ENCODE measurements at regions not wholly inside any gene's neighbourhood (a gene's known extent, or its start where the extent isn't known, plus 50 kb on each side); places are given as distances from the start of the nearest gene placed in this dataset.

GRCh38 chrX:6464726-6465125 is 70.2 kb downstream of the VCX3A start:
- Histone ChIP-seq H3K9me3 (replicated peaks; ENCODE audit: control insufficient read depth, insufficient read depth, low read length) (no peaks in the 10 kb centered on the region), H3K4me2 (ENCODE audit: insufficient read depth, low read length) (no peak overlapping the region), H3K4me1 (ENCODE audit: control insufficient read depth, extremely low read depth, insufficient read depth, low read length) (no peaks in the 10 kb centered on the region), H3K4me3 (replicated peaks in 1 of 3; ENCODE audit: insufficient read depth in 1 of 3, low read depth in 1 of 3, low read length in 3 of 3) (no peak overlapping the region), H4K20me1 (replicated peaks; ENCODE audit: control insufficient read depth, extremely low read depth, insufficient read depth, low read length) (no peaks in the 10 kb centered on the region), H3K9me1 (replicated peaks; ENCODE audit: control insufficient read depth, extremely low read depth, insufficient read depth, low read length) (no peaks in the 10 kb centered on the region), H3K9ac (replicated peaks; ENCODE audit: extremely low read depth, insufficient read depth, low read length) (no peak overlapping the region), H3K36me3 (ENCODE audit: control insufficient read depth in 2 of 2, extremely low read depth in 1 of 2, insufficient read depth in 2 of 2, low read length in 2 of 2) (no peaks in the 10 kb centered on the region), H3K79me2 (ENCODE audit: control insufficient read depth, insufficient read depth, low read length) (no peaks in the 10 kb centered on the region), H3K27me3 (ENCODE audit: control insufficient read depth in 2 of 2, insufficient read depth in 2 of 2, low read length in 2 of 2) (no peaks in the 10 kb centered on the region), H3K27ac (ENCODE audit: insufficient read depth, low read depth, low read length) (no peak overlapping the region), H2AFZ (ENCODE audit: low read depth, low read length) (no peak overlapping the region)
- ChIA-PET POLR2A (no interaction called here), CTCF (no interaction called here)
- DNase-seq (ENCODE audit: low read depth, low spot score) (no peak), FAIRE-seq (no peak)
- intact Hi-C loops (cut with micrococcal nuclease) (no loop called here), dilution Hi-C loops (cut with MboI; ENCODE audit: extremely low pct_ligation_motif_present, low sequenced_read_pairs) (no loop called here)
- BruUV-seq (replicated peaks): no TSS peak
- no peak for TF ChIP-seq MYC (IDR thresholded peaks at IDR 0.05; ENCODE audit: low read depth, low read length)
- TF ChIP-seq FOS (IDR thresholded peaks at IDR 0.05; ENCODE audit: borderline replicate concordance, insufficient read depth, low read length): no peak
- TF ChIP-seq GATA2 (IDR thresholded peaks at IDR 0.05; ENCODE audit: insufficient read depth, insufficient read length, low read depth, low read length): no peak
- TF ChIP-seq CTCF (IDR thresholded peaks at IDR 0.05; ENCODE audit: extremely low read depth in 1 of 2, insufficient read depth in 1 of 2, low read depth in 1 of 2, low read length in 2 of 2): no peak
- TF ChIP-seq JUN (IDR thresholded peaks at IDR 0.05; ENCODE audit: borderline replicate concordance, insufficient read depth, insufficient read length, low read depth): no peak
- no peak for TF ChIP-seq MAX (IDR thresholded peaks at IDR 0.05; ENCODE audit: insufficient read depth, insufficient read length)
